Umbilical cord (tissue), 1 donor: ENCODE measurements at regions not wholly inside any gene's neighbourhood (a gene's known extent, or its start where the extent isn't known, plus 50 kb on each side); places are given as distances from the start of the nearest gene placed in this dataset.
A peak's percentile ranks its signal among the peaks of the same experiment; 100 is the strongest.

ENCODE experiments used
- DNase-seq: peaks from one replicate; pipeline ENCODE4 v3.0.0-alpha.2; 2015; ENCODE audit warnings: low spot score

DNA sequence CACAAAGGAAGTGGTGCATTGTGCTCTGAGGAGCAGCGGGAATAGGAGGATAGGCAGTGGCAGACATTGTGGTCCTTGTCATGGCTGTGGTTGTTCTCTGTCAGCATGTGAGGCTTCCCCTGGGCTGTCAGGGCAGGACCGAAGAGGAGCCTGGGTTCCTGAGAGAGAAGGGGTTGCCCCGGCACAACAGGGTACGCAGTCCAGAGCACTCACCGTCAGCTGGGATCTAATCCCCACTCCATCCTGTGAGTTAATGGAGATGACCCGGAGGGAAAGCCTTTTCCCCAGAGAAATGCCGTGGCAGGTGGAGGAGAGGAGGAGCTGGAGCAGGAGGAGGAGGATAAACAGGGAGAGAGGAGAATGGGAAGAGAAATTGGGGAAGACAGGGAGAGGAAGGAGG, 396.7 kb upstream of the HS6ST1 start:
- no peak for DNase-seq

DNA sequence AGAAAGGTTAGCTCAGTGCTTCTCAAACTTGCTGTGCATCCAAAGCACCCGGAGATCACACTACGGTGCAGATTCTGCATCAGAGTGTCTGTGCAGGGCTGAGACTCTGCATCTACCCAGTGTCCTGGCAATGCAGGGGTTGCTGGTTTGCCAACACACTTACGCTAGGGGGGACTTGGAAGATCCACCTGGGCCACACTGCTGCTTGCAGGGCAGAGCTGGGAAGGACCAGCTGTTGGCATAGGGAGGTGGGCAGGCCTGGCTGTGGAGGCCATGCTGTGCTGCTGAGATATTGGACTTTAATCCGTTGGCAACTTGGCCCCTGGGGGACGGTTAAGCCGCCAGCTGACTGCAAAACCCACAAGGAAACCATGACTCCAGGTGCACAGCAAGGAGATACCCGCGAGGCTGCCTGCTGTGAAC, 397.6 kb upstream of the HS6ST1 start:
- DNase-seq = no peak

DNA sequence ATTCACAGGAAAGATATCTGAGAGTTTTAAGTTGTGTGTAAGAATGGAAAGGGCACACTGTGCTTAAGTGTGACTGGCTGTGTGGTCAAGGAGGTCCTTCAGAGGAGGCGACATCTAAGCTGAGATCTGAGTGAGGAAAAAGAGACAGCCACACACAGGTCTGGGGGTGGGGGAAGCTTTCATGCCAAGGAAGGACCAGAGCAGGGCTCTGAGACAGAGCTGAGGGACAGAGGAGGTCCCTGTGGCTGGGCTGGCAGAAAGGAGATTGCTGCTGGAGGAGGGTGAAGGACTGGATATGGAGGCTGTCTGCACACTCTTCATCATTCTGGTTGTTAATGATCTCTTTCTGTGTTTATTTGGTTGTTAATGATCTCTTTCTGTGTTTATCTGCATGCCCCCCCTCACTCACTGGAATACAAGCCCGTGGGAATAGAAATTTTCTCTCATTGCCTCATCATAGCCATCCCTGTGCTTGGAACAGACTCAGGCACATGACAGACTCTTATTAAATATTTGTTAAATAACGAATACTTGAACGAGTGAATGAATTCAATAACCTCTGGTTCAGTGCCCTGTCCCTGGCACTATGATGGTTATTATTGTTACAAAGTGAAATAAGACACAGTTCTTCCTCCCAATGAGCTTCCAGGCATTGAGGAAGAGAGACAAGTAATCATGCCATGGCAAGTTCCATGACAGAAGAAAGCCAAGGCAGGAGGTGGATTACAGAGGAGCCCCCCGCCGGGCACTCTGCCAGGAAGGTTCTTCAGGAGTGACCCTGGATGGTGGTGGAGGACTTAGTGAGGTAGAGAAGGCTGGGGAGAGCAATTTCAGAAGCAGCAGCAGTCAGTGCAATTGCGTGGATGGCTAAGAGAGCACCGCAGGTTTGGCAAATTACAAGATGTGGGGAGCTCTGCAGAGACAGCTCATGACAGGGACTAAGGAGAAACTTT, 399.4 kb upstream of the HS6ST1 start:
- no peak for DNase-seq

DNA sequence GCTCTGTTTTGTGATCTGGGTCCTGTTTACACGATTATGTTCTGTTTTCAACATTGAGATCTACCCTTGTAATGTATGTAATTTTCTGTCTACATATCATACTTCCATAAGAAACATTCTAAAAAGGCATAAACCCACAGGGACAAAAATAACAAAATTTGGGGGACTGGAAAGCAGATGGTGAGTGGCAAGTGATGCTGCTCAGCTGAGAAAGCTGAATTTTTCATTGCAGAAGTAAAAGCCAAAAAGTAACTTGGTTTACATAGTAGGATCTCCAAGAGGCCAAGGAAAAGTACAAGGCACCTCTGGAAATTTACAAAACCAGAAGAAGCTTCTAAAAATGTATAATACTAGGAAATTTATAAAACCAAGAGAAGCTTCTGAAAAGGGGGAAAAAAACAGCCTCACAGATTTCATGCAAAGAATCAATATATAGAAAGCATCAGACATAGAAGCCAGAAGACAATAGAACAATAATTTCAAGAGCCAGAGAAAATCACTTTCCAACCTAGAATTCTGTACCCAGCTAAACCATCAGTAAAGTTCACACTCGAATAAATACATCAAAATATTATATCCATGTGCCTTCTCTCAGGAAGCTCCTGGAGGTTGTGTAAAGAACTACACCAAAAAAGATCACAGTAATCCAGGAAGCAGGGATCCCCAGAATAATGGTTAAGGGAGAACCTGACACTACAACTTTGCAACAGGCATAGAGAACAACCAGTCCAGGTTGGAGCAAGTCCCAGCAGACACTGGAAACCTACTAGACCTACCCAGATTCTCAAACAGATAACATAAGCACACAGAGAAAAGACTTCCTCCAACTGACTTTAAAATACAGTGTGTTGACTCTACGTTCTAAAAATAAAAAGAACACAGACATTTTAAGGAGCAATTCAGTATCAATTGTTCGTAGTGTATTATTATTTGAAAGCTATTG, 401.7 kb upstream of the HS6ST1 start:
- no peak for DNase-seq

DNA sequence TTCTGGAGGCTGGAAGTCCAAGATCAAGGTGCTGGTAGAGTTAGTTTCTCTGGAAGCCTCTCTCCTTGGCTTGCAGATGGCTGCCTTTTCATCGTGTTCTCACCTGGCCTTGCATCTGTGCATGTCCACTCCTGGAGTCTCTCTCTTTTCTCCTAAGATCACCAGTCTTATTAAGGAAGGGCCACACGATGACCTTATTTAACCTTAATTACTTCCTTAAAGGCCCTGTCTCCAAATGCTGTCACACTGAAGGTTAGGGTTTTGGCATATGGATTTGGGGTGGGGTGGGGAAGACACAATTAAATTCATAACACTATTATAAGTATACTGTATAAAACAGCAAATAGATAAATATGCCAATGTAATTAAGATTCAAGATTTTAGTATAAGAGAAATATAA, 402.4 kb upstream of the HS6ST1 start:
- no peak for DNase-seq

DNA sequence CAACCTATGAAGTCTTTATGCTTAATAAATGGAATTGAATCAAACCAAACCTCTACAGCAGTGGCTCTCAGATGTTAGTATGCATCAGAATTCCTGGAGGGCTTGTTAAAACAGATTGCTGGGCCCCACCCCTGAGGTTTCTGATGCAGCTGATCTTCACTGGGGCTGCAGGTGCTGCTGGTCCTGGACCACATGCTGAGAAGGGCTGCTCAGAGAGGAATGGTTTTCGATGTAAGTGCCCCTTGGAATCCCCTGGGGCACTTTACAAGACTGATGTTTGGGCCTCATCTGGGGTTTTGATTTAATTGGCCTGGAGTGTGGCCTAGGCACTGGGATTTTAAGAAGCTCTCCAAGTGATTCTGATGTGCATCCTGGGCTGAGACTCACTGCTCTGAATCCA, 403.8 kb upstream of the HS6ST1 start:
- no peak for DNase-seq

DNA sequence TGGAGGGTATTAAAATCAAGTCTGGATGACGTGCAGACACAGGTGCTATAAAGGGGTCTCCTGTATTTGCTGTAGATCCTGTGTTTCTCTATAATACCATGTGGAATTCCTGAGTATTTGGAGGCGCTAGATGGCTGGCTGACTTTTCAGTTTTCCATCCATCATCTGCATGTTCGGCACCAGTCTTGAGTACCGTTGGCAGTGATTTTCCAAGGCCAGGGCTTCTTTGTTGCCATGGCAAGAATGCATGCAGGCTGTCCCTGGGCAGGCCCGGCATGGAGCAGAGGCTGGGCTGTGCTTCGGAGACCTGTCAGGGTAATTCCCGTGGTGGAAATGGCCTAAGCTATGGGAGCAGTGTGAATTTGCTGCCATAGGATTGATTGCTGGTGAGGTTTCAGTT, 405.9 kb upstream of the HS6ST1 start:
- no peak for DNase-seq

DNA sequence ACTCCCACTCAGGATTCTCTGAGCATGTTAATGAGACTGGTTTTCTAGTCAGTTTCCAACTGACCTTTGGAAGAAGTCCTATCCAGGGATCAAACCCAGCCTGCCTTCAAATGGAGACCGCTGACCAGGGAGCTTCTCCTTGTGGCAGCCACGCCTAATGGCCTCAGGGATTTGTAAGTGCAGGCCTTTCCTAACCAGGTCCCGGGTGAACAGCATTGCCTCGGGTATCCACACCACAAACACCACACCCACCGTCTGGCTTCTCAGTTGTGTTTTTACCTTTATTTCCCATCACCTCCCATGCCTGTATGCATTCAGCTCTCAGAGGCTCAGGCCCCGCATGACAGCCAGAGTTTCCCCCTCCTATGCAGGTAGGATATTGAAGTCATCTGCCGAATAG, 406.3 kb upstream of the HS6ST1 start:
- DNase-seq = no peak

DNA sequence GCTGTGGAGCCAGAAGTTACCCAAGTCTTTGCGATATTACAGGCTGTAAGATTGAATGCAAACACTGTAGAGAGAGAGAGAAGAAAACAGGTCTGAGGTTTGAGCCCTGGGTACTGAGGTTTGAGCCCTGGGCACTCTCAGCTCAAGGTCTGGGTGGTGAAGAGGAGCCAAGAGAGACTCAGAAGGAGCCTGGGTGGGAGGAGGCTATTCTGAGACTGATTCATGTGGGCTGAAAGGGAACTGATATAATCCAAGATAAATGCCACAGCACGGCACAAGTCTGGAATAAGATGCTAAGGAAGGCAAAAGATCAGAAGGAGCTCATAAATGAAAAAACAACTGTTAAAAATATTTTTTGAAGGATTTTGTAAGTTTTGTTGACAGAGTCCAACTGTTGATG, 407.6 kb upstream of the HS6ST1 start:
- DNase-seq = peak; percentile 38

DNA sequence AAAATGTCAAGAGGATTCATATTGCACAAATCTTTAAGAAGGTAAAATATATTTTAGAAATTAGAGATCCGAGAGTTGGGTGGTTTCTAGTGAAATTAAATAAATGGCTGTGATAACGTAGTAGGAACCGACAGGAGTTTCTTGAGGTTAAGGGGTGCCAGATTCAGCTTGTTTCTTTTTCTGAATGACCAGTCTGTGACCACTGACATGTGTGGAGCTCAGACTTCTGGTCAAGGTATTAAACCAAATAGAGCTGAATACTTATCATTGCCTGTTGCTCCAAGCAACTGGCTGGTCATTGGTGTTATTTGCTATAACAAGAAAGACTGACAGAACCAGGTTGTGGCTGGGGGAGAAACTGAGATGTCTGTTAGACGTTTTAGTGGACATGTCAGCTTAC, 408.2 kb upstream of the HS6ST1 start:
- DNase-seq = no peak

DNA sequence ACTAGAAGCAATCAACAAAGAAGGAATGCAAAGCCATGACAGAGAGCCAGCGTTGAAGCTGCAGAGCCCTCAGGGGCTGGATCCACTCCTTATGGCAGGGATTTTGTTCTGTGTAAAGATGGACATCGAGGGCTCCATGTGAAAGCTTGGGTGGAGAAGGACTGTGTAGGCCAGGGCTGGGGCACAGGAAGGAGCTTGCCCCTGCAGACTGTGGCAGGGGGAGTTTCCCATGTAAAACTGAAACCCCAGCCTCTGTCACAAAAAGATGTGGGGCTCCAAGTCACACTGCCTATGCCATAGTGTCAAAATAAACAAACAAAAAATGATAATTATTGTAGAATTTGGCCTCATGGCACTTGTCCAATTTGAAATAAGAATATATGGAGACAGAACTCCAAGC, 408.7 kb upstream of the HS6ST1 start:
- DNase-seq = no peak

DNA sequence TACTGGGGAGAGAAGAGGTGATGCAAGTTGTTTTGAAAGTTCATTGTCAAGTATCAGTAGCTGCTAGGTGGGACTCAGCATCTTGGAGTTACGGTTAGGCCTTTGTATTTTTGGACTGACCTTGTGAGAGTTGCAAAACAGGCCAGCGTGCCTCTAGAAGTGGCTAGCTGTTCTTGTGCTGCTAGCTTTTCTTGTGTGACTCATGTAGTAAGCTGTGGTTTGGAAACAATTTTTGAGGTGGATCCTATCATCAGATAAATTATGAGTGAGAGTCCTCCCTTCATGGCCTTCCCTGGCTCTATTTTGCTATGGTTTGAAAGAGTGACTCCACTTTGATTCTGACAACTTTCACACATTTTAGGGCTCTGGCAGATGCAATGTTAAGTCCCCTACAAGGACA, 409.2 kb upstream of the HS6ST1 start:
- peak; percentile 55 for DNase-seq

DNA sequence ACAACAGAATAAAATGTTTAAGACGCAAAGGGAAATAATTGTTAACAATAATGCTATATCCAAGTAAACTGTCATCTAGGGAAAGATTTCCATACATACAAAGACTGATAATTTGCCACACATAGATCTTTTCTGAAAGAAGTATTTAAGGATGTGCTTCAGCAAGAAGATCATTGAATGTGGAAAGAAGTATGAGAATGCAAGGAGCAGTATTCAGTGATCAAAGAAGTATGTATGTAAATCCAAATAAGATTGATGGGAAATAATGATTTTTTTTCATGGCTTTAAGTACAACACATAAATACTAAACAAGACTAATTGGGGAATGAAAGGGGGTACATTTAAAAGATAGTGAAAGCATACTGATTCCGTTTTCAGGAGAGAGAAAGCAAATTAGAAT, 410.4 kb upstream of the HS6ST1 start:
- no peak for DNase-seq

DNA sequence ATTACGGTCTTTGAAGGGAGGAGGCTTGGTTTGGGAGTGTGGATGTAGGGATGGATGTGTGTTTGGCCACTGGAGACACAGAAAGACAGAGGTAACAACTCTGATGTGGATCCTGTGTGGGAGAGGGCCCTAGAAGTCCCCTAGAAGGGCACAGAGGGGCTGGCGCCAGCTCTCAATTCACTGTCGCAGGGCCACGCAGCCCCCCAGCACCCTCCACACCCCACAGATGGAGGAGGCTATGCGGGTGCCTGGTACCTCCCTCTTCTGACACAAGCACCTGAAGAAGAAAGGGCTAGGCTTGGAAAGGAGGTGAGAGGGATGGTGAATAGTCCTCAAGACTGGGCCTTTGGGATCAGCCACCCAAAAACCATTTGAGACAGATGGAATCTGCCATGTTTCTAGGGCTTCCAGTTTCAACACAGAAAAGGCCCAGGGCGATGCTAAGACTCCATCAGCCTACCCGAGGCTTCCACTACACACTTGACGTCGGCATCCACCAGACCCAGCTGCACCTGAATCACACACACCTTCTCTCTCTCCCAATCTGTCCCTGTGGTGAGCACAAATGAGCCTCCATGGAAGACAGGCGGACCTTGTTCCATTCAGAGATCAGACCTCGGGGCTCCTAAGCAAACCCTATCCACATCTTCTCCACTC, 413.5 kb upstream of the HS6ST1 start:
- DNase-seq = no peak

DNA sequence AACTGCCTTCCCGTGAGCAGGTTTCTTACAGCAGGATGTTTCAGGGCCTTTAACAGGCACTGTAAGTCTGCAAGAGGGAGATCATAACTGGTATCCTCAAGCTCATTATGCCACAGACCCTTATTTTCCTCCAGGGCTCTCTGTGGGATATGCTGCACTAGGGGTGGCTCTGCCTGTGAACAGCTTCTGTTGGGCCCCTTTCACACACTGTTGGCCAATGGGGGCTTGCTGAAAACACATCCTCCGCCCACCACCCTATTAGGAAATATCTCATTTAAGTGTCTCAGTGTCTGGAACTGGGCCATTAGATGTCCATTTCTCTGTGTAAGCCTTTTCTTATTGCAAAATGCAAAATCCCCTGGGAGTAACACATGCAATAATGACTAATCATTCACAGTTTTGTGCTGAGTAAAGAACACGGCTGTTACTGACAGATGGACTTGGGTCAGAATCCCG, 414.3 kb upstream of the HS6ST1 start:
- peak; percentile 43 for DNase-seq

DNA sequence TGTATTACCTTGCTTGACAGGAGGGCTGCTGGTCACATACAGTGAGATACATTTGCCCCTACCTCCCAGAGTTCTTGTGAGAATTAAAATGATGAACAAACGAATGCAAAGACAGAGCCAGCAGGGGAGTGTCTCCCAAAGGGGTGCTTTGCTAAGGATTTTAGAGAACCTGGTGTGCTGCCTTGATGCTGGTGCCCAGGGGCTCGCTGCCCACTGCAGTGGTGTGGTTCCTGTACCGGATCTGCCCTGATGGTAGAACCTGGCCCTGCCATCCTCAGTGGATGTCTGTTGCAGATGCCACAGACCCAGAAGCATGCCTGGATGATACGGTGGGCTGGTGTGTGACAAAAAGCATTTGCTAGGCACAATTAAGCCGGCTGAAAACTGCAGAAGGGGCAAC, 414.8 kb upstream of the HS6ST1 start:
- no peak for DNase-seq

DNA sequence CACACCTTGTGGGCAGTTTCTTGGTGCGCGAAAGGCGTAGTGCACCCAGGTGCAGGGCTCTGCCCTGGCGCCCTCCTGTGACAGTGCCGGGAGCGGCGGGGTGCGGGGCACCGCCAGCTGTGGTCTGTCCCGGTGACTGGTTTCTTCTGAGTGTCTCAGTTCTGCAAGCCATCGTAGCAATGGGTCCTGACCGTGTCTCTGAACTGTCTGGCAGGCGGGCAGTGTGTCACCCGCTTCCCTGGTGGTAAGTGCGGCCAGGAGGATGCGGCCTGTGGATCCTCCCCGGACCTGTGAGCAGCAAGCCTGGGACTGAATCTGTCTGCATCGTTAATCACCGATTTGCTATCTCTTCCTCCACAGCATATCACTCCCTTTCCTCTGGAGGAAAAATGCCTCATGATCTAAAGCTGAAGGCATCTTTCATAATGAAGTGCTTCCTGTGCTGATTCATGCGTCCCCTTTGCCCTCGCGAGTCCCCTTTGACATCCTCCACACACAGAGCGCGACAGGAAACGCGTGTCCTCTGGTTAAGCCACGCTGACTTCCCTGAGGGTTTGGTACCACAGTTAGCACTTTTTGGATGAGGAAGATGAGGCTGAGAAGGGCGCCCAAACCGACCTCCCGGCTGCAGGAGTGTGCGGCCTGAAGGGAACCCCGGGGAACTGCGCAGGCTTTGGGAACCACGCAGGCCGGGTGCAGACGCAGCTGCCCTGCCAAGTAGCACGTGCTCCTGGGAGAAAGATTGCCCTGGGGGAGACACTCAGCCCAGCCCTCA, 416.0 kb upstream of the HS6ST1 start:
- peak; percentile 18 for DNase-seq

DNA sequence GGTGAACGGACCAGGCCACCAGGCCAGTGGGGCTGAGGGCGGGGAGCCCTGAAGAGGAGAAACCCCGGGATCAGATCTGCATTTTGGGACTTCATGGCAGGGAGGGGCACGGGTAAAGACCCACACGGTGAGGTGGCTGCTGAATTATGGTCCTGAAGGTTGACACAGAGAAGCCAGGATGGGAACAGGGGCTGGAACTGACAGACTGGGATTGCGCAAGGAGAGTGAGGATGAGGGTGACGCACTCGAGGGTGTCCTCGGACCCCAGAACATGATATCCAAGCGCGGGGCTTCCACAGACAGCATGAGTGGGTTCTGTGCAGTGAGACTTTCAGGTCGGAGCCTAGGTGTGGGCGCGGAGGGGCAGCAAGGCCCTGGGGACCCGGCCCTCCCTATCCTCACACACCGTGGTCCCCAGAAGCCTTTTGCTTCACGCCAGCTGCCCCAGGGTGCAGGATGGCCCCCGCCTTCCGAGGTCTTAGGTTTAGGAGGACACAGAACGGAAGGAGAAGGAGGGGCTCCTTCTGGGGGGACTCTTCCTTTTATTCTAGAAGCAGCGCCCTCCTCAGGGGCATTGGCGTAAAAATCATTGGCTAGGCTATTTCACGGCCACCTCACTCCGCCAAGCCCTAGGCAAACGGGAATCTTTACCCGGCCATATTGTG, 416.8 kb upstream of the HS6ST1 start:
- DNase-seq = no peak

DNA sequence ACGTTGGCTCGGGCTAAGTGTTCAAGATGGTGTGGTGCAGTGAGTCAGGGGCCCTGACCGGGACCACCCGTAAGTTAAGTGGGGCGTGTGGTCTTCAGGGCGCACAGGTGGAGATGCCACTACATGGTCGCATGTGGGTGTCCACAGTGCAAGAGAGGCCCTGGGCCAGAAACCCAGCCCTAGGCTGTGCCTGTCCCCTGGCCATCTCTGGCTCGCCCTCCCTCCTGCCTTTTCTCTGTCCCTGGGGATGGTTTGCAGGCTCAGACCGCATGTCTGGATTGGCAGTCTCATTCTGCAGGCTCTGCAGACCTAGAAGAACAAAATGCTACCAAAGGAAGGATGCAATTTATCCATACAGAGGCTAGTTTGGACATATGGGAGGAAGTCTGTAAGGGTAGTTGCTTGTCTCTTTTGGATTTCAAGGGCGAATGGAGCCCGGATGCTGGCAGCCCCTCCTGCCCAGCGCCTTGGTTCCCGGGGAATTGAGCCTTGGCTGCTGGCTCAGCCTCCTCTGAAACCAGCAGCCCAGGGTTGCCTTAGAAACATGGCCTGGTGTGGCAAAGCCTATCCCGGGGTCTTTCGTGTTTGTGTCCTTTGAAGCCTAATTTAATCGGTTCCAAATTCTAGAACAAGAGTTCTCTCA, 417.5 kb upstream of the HS6ST1 start:
- DNase-seq = no peak
